ENCODE measurements at regions not wholly inside any gene's neighbourhood (a gene's known extent, or its start where the extent isn't known, plus 50 kb on each side); places are given as distances from the start of the nearest gene placed in this dataset.
"Not testable (repeated sequence)": the region's sequence is repeated elsewhere in the genome, so short reads cannot be mapped to it uniquely, and the experiment has no call there.

DNA sequence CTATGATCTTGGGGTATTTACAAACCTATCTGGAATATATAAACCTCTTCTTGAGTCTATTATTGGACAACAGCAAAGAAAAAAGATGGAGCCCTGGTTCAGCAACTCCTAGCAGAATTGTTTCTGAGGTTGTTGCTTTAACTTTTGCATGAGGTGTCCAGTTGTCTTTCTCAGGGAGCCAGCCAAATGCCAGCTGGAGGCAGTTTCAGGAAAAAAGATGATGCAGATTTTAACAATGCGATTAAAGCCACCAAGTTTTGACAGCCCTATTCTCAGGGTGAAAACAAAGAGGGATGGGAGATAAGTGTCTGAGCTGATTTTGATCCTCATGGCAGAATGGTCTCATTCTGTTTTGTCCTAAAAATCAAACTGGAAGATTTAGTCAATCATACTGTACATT is 181.6 kb upstream of the RASGRP1 start:
- Histone ChIP-seq H3K4me1 (ENCODE audit: insufficient read depth, low read length) (no peaks in the 10 kb centered on the region), H3K9me3 (ENCODE audit: control insufficient read depth, insufficient read depth, low read length) (no peaks in the 10 kb centered on the region), H3K36me3 (ENCODE audit: insufficient read depth, low read length) (no peaks in the 10 kb centered on the region), H3K9ac (ENCODE audit: low read depth, low read length) (no peak overlapping the region)

DNA sequence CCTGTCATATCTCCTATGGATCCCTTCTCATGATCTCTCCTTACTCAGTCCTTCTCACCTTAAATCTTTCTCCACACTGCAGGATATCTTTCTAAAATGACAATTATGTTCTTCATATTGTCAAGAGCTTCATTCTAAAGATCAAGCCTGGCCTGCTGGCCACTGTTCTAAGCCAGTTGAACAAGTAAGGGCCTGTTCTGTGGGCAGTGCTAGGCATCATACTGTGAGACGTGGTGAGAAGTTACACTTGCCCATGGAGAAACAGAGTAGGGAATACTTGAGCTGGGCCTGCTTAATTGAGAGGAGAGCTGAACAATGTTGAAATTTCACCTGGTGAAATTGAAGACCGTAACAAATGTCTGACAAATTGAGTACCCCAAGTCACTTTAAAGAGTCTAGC is 184.1 kb upstream of the RASGRP1 start:
- H3K4me1 ChIP-seq (ENCODE audit: insufficient read depth, low read length), result no peaks in the 10 kb centered on the region
- H3K9ac ChIP-seq (ENCODE audit: low read depth, low read length), result no peak overlapping the region
- no peaks in the 10 kb centered on the region for H3K9me3 ChIP-seq (ENCODE audit: control insufficient read depth, insufficient read depth, low read length)
- H3K36me3 ChIP-seq (ENCODE audit: insufficient read depth, low read length), result no peaks in the 10 kb centered on the region

DNA sequence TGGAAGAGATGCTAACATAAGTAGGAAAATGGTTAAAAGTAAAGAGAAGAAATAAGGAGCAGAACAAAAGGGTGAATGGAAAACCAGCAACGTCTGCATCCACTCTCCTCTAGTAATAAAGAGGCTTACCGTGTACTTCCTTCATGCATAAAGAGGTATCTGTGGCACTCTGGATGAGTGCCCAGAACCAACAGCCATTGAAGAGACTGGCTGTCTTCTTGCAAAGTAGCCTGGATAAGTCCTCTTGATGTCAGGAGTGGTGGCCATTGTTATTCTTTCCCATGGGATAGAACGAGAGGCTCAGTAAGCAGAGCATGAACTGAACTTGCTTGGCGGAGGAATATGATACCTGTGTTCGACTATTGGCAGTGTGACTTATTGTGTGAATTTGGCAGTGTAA is 186.2 kb upstream of the RASGRP1 start:
- Histone ChIP-seq H3K9ac (ENCODE audit: low read depth, low read length) (no peak overlapping the region), H3K36me3 (ENCODE audit: insufficient read depth, low read length) (no peaks in the 10 kb centered on the region), H3K9me3 (ENCODE audit: control insufficient read depth, insufficient read depth, low read length) (no peaks in the 10 kb centered on the region), H3K4me1 (ENCODE audit: insufficient read depth, low read length) (no peaks in the 10 kb centered on the region)

DNA sequence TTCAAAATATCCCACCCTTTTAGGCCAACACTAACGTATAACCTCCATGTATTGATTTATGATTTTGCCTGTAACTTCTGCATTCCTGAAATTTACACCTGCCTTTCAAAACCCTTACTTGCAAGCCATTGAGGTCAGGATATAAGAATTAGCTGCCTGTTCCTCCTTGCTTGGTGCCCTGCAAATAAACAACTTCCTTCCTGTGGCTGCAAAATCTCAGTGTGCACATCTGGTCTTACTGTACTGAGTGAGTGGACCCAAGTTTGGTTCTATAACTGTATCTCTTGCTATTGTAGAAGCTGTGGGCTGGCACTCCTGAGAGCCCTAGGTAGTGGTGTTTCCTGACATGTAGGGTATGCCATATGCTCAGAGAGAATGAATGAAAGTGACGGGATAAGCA is 191.1 kb upstream of the RASGRP1 start:
- H3K36me3 ChIP-seq (ENCODE audit: insufficient read depth, low read length), result no peaks in the 10 kb centered on the region
- H3K4me1 ChIP-seq (ENCODE audit: insufficient read depth, low read length), result no peaks in the 10 kb centered on the region
- H3K9ac ChIP-seq (ENCODE audit: low read depth, low read length), result no peak overlapping the region
- no peaks in the 10 kb centered on the region for H3K9me3 ChIP-seq (ENCODE audit: control insufficient read depth, insufficient read depth, low read length)

DNA sequence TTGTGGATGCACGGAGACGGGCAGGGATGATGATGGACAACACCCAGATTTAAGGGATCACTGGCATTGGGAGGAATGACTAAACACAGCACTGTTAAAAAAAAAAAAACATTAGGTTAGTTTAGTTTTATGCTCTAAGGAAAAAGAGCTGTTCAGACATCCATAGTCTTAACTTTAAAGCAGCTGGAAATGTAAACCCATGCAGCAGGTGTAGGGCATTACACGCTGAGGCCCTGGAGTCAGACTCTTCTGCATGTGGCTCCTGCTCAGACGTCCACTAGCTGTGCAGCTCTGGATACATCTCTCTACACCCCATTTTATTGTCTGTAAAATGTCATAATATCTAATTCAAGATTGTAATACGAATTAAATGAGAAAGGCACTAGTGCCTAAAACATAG is 191.8 kb upstream of the RASGRP1 start:
- Histone ChIP-seq H3K9ac (ENCODE audit: low read depth, low read length) (no peak overlapping the region), H3K4me1 (ENCODE audit: insufficient read depth, low read length) (no peaks in the 10 kb centered on the region), H3K9me3 (ENCODE audit: control insufficient read depth, insufficient read depth, low read length) (no peaks in the 10 kb centered on the region), H3K36me3 (ENCODE audit: insufficient read depth, low read length) (no peaks in the 10 kb centered on the region)

DNA sequence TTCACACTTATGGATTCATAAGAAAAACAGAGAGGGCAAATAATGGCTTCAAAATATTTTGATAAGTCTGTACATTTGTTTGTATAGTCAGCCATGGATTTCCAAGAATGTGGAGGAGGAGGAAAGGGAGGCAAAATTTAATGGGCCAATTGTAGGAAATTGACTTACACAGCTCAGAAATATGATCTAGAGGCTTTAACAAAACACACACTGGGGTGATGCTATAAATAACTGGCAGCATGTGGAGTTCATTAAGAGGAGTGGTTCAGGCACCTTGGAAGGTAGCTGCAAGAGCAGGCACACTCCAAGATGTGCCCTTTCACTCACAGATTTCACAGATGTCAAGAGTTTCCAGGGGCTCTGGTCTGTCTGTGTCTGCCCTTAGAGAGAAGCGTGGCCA is 193.4 kb upstream of the RASGRP1 start:
- H3K36me3 ChIP-seq (ENCODE audit: insufficient read depth, low read length), result no peaks in the 10 kb centered on the region
- H3K4me1 ChIP-seq (ENCODE audit: insufficient read depth, low read length), result no peaks in the 10 kb centered on the region
- H3K9me3 ChIP-seq (ENCODE audit: control insufficient read depth, insufficient read depth, low read length), result no peaks in the 10 kb centered on the region
- no peak overlapping the region for H3K9ac ChIP-seq (ENCODE audit: low read depth, low read length)

DNA sequence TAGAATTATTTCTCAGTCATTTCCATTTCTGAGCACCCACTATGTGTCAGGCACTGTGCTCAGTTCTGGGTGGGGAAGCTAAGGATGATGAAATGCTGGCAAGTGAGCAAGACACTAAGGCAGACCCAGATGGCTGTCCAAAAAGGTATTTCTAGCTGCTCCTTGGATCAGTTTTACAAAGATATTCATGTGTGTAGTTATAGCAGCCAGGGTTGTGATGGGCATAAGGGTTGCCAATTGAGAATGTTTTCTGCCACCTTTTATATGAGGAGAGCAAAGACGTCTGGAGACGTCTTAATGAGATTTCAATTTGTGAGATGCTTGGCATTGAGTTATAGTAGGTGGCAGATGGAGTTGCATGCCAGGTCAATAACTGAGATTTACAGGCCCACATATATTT is 197.1 kb upstream of the RASGRP1 start:
- Histone ChIP-seq H3K9me3 (ENCODE audit: control insufficient read depth, insufficient read depth, low read length) (no peaks in the 10 kb centered on the region), H3K4me1 (ENCODE audit: insufficient read depth, low read length) (no peaks in the 10 kb centered on the region), H3K9ac (ENCODE audit: low read depth, low read length) (no peak overlapping the region), H3K36me3 (ENCODE audit: insufficient read depth, low read length) (no peaks in the 10 kb centered on the region)

DNA sequence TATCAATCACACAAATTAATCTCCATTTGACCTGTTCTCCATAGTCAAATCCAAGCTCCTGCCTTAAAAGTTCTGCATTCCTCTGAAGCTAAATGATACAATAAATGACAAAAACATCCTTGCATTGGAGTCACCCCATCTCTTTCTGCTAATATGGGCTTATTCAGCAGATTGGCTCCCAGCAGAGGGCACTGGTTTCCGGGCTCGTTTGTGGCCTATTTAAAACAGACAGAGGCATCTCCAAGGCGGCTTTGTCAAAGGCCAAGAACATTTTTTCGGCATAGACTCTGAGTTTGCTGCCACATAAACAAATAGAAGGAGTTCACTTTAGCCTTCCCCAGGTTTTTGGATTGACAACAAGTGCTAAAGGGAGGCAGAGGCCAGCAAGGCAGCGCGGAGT is 204.4 kb upstream of the RASGRP1 start:
- Histone ChIP-seq H3K9ac (ENCODE audit: low read depth, low read length) (no peak overlapping the region), H3K4me1 (ENCODE audit: insufficient read depth, low read length) (0 out of 2 replicates have a peak, but pooled peaks cover 3% of the 10 kb centered on the region), H3K36me3 (ENCODE audit: insufficient read depth, low read length) (no peaks in the 10 kb centered on the region)

DNA sequence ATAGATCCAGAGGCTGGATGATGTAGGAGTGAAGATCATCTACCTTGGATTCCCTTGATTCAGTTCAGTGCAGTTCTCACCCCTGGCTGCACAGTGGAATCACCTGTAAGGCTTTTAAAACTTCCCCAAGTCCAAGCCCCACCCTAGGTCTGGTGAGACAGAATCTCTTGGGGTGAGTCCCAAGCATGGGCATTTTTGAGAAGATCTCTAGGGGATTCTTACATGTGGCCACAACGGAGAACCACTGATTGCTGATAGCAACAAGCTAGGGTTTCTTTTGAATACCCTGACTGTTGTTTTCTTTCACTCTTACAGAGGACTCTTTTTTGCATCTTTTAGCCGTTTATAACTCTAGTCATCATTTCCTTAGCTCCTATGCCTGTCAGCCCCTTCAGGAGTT is 204.9 kb upstream of the RASGRP1 start:
- Histone ChIP-seq H3K9me3 (ENCODE audit: control insufficient read depth, insufficient read depth, low read length) (no peaks in the 10 kb centered on the region), H3K4me1 (ENCODE audit: insufficient read depth, low read length) (0 out of 2 replicates have a peak, but pooled peaks cover 3% of the 10 kb centered on the region), H3K36me3 (ENCODE audit: insufficient read depth, low read length) (no peaks in the 10 kb centered on the region), H3K9ac (ENCODE audit: low read depth, low read length) (no peak overlapping the region)

More for the DNA sequence above, 204.4 kb upstream of the RASGRP1 start:
- H3K9me3 ChIP-seq (ENCODE audit: control insufficient read depth, insufficient read depth, low read length), result no peaks in the 10 kb centered on the region

DNA sequence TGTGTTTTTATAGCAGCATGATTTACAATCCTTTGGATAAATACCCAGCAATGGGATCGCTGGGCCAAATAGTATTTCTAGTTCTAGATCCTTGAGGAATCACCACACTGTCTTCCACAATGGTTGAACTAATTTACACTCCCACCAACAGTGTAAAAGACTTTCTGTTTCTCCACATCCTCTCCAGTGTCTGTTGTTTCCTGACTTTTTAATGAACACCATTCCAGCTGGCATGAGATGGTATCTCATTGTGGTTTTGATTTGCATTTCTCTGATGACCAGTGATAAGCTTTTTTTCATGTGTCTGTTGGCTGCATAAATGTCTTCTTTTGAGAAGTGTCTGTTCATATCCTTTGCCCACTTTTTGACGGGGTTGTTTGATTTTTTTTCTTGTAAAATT is 209.5 kb upstream of the RASGRP1 start:
- not testable (repeated sequence) for H3K4me1 ChIP-seq (ENCODE audit: insufficient read depth, low read length); H3K36me3 ChIP-seq (ENCODE audit: insufficient read depth, low read length); H3K9ac ChIP-seq (ENCODE audit: low read depth, low read length)

DNA sequence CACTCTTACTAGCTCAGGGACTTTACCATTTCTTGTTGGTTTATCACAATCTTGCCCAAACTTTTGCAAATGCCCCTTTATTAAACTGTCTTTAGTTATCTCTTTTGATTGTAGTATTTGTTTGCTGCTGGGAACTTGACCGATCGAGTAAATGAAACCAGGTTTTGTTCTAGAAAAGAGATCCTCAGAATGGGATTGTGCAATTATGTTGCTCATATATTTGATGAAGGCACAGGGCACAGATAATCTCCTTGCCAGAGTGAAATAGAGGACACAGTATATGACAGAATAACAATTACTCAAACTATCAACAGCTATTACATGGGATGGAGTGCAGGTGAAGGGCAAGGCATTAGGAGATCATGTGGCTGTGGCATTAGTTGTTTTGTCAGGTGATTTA is 216.6 kb upstream of the RASGRP1 start:
- no peak overlapping the region for H3K9ac ChIP-seq (ENCODE audit: low read depth, low read length)
- H3K9me3 ChIP-seq (ENCODE audit: control insufficient read depth, insufficient read depth, low read length), result peaks cover 4% of the 10 kb centered on the region; the same call in 1 of the 2 replicates
- H3K36me3 ChIP-seq (ENCODE audit: insufficient read depth, low read length), result no peaks in the 10 kb centered on the region
- no peaks in the 10 kb centered on the region for H3K4me1 ChIP-seq (ENCODE audit: insufficient read depth, low read length)

More for the DNA sequence above, 209.5 kb upstream of the RASGRP1 start:
- not testable (repeated sequence) for H3K9me3 ChIP-seq (ENCODE audit: control insufficient read depth, insufficient read depth, low read length)

DNA sequence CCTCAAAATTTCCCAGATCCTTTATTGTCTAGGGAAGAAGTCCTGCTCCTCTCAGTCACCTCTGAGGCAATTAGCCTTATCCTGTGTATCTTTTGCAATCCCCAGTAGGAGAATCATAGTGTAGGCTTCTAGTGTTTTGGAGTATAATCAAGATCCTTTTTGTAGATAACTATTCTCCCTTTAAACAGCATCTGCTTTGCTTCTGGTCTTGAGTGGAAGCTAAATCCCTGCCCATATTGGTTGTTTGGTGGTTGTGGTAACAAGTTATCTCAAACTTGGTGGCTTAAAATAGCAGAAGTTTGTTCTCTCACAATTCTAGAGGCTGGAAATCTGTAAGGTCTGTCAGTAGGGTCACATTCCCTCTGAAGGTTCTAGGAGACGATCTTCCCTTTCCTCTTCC is 217.5 kb upstream of the RASGRP1 start:
- Histone ChIP-seq H3K9ac (ENCODE audit: low read depth, low read length) (no peak overlapping the region), H3K9me3 (ENCODE audit: control insufficient read depth, insufficient read depth, low read length) (peaks cover 4% of the 10 kb centered on the region; the same call in 1 of the 2 replicates), H3K4me1 (ENCODE audit: insufficient read depth, low read length) (no peaks in the 10 kb centered on the region), H3K36me3 (ENCODE audit: insufficient read depth, low read length) (no peaks in the 10 kb centered on the region)

DNA sequence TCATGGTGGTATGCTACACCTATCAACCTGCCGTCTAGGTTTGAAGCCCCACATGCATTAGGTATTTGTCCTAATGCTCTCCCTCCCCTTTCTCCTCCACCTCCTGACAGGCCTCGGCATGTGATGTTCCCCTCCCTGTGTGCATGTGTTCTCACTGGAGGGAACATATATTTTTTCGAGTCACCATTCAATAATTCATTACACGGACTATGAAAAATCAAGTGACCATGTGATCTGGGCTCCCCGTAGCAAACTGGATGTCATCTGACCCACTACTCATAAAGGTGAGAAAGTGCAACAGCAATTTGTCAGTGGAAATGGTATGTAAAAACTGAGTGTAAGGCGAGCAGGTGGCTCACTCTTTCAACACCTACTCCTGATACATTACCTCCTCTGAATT is 224.3 kb upstream of the RASGRP1 start:
- H3K36me3 ChIP-seq (ENCODE audit: insufficient read depth, low read length), result no peaks in the 10 kb centered on the region

DNA sequence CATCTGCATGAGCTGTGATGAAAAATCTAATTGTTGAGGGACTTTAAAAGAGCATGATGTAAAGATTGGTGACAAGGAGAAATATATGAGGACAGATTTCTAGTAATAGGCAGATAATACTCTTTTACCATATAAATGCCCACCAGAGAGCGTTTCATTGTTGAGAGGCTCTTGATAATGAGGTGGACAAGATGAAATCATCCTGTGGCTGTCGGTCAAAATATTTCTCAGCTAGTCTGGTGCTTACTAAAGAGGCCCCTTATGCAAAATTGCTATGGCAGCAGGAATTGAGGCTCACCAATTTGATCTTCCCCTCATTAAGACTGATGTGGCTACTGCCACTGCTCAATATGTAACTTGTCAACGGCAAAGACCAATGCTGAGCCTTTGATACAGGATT is 225.0 kb upstream of the RASGRP1 start:
- Histone ChIP-seq H3K4me1 (ENCODE audit: insufficient read depth, low read length) (no peaks in the 10 kb centered on the region), H3K9ac (ENCODE audit: low read depth, low read length) (no peak overlapping the region), H3K9me3 (ENCODE audit: control insufficient read depth, insufficient read depth, low read length) (no peaks in the 10 kb centered on the region), H3K36me3 (ENCODE audit: insufficient read depth, low read length) (no peaks in the 10 kb centered on the region)

More for the DNA sequence above, 224.3 kb upstream of the RASGRP1 start:
- no peaks in the 10 kb centered on the region for H3K9me3 ChIP-seq (ENCODE audit: control insufficient read depth, insufficient read depth, low read length)
- H3K9ac ChIP-seq (ENCODE audit: low read depth, low read length), result no peak overlapping the region
- no peaks in the 10 kb centered on the region for H3K4me1 ChIP-seq (ENCODE audit: insufficient read depth, low read length)

DNA sequence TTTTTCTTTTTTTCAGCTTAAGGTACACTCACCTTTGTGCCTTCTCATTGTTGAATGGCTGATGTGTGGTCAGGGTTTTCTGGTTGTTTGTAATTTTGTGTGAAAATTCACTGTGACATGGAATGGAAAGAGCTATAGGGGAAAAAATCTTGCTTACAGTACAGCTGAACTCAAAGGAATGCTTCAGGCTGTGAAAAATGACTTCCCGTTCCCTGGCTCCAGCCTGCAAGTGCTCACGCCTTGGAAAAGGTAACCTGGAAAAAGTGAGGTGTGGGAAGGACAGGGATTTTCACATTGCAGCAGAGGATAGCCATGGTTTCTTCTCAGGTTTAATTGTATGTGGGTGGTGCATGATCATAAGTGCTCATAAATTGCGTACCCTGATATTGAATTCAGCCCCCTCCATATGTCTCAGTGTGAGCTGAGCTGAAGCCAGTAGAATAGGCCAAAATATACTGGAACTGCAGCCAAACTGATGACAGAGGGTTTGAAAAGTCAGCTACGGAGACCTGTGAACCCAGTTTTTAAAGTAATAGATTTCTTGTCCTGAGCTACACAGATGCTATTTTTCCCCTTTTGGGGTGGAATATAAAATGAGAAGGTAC is 228.7 kb upstream of the RASGRP1 start:
- Histone ChIP-seq H3K36me3 (ENCODE audit: insufficient read depth, low read length) (no peaks in the 10 kb centered on the region), H3K9me3 (ENCODE audit: control insufficient read depth, insufficient read depth, low read length) (no peaks in the 10 kb centered on the region), H3K9ac (ENCODE audit: low read depth, low read length) (no peak overlapping the region), H3K4me1 (ENCODE audit: insufficient read depth, low read length) (no peaks in the 10 kb centered on the region)

All from ES-I3 (cell line).